ENCODE measurements at regions not wholly inside any gene's neighbourhood (a gene's known extent, or its start where the extent isn't known, plus 50 kb on each side); places are given as distances from the start of the nearest gene placed in this dataset.

DNA sequence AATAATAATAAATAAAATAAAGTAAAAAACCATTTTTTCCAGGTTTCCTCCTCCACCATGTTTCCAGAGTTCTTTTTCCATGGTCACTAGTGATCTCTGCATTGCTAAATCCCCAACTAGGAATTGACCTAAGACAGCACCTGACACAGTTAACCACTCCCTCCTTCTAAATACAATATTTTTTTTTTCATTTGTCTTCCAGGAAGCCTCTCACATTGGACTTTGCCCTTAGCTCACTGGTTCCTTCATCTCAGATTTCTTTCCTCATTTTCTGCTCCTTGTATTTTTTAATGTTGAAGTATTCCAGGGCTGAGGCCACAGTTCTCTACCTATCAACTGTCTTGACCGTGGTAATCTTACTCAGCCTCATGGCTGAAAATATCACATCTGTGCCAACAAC lies 187.3 kb upstream of the FAM241A start:
- TF ChIP-seq, protein P1, sequence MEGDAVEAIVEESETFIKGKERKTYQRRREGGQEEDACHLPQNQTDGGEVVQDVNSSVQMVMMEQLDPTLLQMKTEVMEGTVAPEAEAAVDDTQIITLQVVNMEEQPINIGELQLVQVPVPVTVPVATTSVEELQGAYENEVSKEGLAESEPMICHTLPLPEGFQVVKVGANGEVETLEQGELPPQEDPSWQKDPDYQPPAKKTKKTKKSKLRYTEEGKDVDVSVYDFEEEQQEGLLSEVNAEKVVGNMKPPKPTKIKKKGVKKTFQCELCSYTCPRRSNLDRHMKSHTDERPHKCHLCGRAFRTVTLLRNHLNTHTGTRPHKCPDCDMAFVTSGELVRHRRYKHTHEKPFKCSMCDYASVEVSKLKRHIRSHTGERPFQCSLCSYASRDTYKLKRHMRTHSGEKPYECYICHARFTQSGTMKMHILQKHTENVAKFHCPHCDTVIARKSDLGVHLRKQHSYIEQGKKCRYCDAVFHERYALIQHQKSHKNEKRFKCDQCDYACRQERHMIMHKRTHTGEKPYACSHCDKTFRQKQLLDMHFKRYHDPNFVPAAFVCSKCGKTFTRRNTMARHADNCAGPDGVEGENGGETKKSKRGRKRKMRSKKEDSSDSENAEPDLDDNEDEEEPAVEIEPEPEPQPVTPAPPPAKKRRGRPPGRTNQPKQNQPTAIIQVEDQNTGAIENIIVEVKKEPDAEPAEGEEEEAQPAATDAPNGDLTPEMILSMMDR (IDR thresholded peaks at IDR 0.05): no peak
- TF ChIP-seq POLR2AphosphoS5 (IDR thresholded peaks at IDR 0.05; ENCODE audit: low read depth, low read length) (no peak), SIN3A (IDR thresholded peaks at IDR 0.05; ENCODE audit: borderline replicate concordance, insufficient read depth, low read depth, low read length) (no peak)
